Stimulated activated memory B cell treated with anti-CD40 and anti-IgM and Interleukin-4, amounts not matched to agents 10 μg/mL and 1 μg/mL and 100 μg/mL, for 72 hours (primary cell): ENCODE measurements at regions not wholly inside any gene's neighbourhood (a gene's known extent, or its start where the extent isn't known, plus 50 kb on each side); places are given as distances from the start of the nearest gene placed in this dataset.

Experiments
- ATAC-seq: fragments of 150-1000 bp; cut with Tn5 transposase; 2 replicates; pipeline ENCODE4 v1.10.0; 2021
- H3K27ac Mint-ChIP-seq: one replicate; pipeline ENCODE4 v1.8.0; 2022; ENCODE audit warnings: mild to moderate bottlenecking, mixed read lengths
- H3K27me3 Mint-ChIP-seq: one replicate; pipeline ENCODE4 v1.8.0; 2022; ENCODE audit warnings: mixed read lengths
- H3K36me3 Mint-ChIP-seq: one replicate; pipeline ENCODE4 v1.8.0; 2022; ENCODE audit warnings: mixed read lengths
- H3K4me1 Mint-ChIP-seq: one replicate; pipeline ENCODE4 v1.8.0; 2022; ENCODE audit warnings: mixed read lengths
- H3K4me3 Mint-ChIP-seq: one replicate; pipeline ENCODE4 v1.8.0; 2022; ENCODE audit warnings: mild to moderate bottlenecking, moderate library complexity, mixed read lengths
- H3K9me3 Mint-ChIP-seq: one replicate; pipeline ENCODE4 v1.8.0; 2022; ENCODE audit warnings: mixed read lengths

DNA sequence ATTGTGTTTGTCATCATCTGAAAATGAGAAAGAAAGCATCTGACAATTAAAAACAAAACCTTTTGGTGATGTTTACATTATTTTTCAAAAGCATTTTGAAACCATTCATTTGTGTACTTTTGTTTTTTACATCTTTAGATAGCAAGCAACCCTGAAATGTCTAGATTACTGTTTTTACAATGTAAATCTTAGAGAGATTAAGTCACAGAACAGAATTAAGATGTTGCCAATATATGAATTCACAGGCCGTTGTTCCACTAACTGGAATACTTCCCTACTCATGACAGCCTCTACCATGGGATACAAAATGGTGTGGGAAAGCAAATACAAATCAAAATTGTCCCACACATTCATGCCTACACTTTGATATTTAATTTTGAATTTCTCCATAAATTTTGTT is 480.0 kb upstream of the ZEB2 start:
- Mint-ChIP-seq H3K4me1 (no peaks in the 10 kb centered on the region), H3K27me3 (no peaks in the 10 kb centered on the region), H3K9me3 (no peaks in the 10 kb centered on the region), H3K36me3 (no peaks in the 10 kb centered on the region), H3K4me3 (no peak overlapping the region), H3K27ac (no peak overlapping the region)
- ATAC-seq, result no peak

DNA sequence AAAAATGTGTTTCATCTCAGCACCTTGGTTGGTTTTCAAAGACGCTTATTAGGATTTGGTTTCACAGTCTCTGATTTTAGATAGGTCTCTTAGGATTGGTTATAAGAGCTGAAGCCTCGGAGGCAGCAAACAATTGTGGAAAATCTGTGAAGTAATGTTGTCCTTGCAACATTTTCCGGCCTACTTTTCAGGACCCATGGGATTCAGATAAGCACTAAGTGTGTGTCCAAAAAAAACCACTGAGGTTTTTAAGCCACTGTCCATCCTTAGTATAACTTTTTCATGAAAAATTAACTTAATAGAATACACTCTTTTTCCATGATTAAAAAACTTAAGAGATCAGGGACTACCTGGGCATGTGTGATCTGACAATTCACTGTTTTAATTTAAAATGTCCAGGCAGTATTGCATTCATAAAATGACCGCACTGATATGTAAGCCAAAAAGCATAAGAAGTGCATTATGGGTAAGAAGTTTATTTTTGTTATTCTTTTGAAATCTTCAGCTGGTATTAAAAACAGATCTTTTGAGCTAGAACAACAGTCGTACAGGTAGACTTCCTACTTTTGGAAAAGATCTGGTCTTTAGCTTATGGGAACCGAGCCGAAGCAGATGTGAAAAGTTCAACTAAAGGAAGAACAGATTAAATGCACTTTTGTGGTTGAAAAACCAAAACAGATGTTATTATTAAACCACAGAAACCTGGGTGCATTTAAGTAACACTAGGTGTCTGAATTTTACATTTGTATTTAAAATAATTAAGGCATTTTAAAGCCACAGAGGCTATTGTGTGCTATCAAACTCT is 479.4 kb upstream of the ZEB2 start:
- no peaks in the 10 kb centered on the region for H3K9me3 Mint-ChIP-seq
- no peak overlapping the region for H3K4me3 Mint-ChIP-seq
- H3K4me1 Mint-ChIP-seq, result no peaks in the 10 kb centered on the region
- no peaks in the 10 kb centered on the region for H3K36me3 Mint-ChIP-seq
- ATAC-seq, result no peak
- H3K27ac Mint-ChIP-seq, result no peak overlapping the region
- no peaks in the 10 kb centered on the region for H3K27me3 Mint-ChIP-seq

- no peak overlapping the region for H3K27ac Mint-ChIP-seq
- no peak for ATAC-seq
- peaks cover under 1% of the 10 kb centered on the region for H3K27me3 Mint-ChIP-seq
- H3K36me3 Mint-ChIP-seq, result no peaks in the 10 kb centered on the region
- no peaks in the 10 kb centered on the region for H3K9me3 Mint-ChIP-seq
- H3K4me1 Mint-ChIP-seq, result no peaks in the 10 kb centered on the region
- no peak overlapping the region for H3K4me3 Mint-ChIP-seq
Measured at GRCh38 chr2:144998435-144998834, 478.5 kb upstream of the ZEB2 start.

GRCh38 chr2:144996225-144996795 is 476.4 kb upstream of the ZEB2 start:
- Mint-ChIP-seq H3K4me3 (no peak overlapping the region), H3K36me3 (no peaks in the 10 kb centered on the region), H3K27me3 (peaks cover 9% of the 10 kb centered on the region)

GRCh38 chr2:144995482-144995881 is 475.6 kb upstream of the ZEB2 start:
- H3K4me1 Mint-ChIP-seq, result no peaks in the 10 kb centered on the region
- H3K36me3 Mint-ChIP-seq, result no peaks in the 10 kb centered on the region
- no peaks in the 10 kb centered on the region for H3K9me3 Mint-ChIP-seq
- peaks cover 9% of the 10 kb centered on the region for H3K27me3 Mint-ChIP-seq
- H3K27ac Mint-ChIP-seq, result no peak overlapping the region
- H3K4me3 Mint-ChIP-seq, result no peak overlapping the region
- no peak for ATAC-seq

More at GRCh38 chr2:144996225-144996795, 476.4 kb upstream of the ZEB2 start:
- no peaks in the 10 kb centered on the region for H3K4me1 Mint-ChIP-seq
- no peak for ATAC-seq
- no peak overlapping the region for H3K27ac Mint-ChIP-seq
- H3K9me3 Mint-ChIP-seq, result no peaks in the 10 kb centered on the region

DNA sequence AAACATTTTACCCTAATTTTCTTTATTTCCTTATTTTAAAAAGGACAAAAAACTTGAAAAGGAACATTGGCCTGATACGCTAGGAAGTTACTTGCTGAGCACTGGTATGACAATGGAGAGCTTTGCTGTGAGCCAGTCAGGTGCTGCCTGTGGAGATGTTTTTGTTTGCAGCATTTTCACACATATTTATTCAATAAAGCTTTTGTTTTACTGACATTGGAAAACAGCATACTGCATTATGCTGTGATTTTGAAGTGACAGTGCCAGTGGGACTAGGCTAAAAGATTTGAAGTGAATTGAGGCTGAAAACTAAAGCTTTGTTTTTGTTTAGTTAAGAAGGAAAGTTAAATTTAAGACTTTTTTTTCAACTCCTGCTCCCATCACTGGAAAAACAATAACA is 470.7 kb upstream of the ZEB2 start:
- peaks cover 10% of the 10 kb centered on the region for H3K9me3 Mint-ChIP-seq
- H3K27ac Mint-ChIP-seq, result no peak overlapping the region

GRCh38 chr2:144989579-144990270 is 469.8 kb upstream of the ZEB2 start:
- ATAC-seq, result no peak
- Mint-ChIP-seq H3K4me3 (no peak overlapping the region), H3K36me3 (peaks cover 8% of the 10 kb centered on the region), H3K4me1 (no peaks in the 10 kb centered on the region), H3K27ac (no peak overlapping the region), H3K9me3 (peaks cover 10% of the 10 kb centered on the region), H3K27me3 (peaks cover 9% of the 10 kb centered on the region)

More for the DNA sequence above, 470.7 kb upstream of the ZEB2 start:
- H3K27me3 Mint-ChIP-seq, result peaks cover 9% of the 10 kb centered on the region
- H3K36me3 Mint-ChIP-seq, result peaks cover 8% of the 10 kb centered on the region
- no peaks in the 10 kb centered on the region for H3K4me1 Mint-ChIP-seq
- ATAC-seq, result no peak
- no peak overlapping the region for H3K4me3 Mint-ChIP-seq

DNA sequence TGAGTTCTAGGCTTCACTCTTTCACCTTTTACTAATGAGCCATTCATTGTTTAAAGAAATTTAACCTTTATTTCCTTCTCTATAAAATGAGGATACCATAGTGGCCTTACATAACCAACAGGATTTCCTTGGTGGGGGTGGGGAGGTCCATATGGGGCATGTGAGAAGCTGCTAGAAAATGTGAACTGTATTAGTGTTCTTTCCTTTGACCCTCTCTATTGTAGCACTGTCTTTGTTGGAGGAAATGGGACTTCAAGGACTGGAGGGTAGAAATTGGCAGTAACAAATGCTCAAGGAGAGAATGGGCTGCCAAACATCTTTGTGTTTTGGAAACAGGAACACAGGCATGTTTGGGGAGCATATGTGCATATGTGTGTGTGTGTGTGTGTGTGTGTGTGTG is 468.7 kb upstream of the ZEB2 start:
- peaks cover 9% of the 10 kb centered on the region for H3K27me3 Mint-ChIP-seq
- peaks cover 10% of the 10 kb centered on the region for H3K9me3 Mint-ChIP-seq
- peaks cover 8% of the 10 kb centered on the region for H3K36me3 Mint-ChIP-seq
- H3K27ac Mint-ChIP-seq, result no peak overlapping the region
- H3K4me3 Mint-ChIP-seq, result no peak overlapping the region
- no peak for ATAC-seq
- H3K4me1 Mint-ChIP-seq, result no peaks in the 10 kb centered on the region

GRCh38 chr2:144986691-144987090 is 466.8 kb upstream of the ZEB2 start:
- Mint-ChIP-seq H3K36me3 (peaks cover 8% of the 10 kb centered on the region), H3K9me3 (peaks cover 10% of the 10 kb centered on the region), H3K4me1 (no peaks in the 10 kb centered on the region), H3K4me3 (no peak overlapping the region), H3K27me3 (no peaks in the 10 kb centered on the region), H3K27ac (no peak overlapping the region)
- no peak for ATAC-seq

DNA sequence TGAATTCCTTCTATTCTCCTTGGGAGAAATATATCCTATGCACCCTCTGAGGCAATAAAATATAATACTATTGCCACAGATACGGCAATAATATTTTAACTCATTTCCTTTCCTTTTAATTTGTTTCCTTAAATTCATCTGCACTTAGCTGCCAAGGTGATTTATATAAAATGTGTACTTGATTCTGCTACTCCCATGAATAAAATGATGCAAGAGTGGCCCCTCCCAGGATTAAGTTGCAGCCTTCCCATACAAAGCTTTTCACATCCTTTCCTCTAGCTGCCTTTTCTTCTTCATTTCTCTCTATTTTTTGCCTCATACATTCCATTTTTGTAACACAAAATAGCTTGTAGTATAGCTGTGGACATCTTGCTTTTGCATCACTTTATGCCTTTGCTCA is 464.1 kb upstream of the ZEB2 start:
- Mint-ChIP-seq H3K4me1 (no peaks in the 10 kb centered on the region), H3K27ac (no peak overlapping the region), H3K9me3 (peaks cover 10% of the 10 kb centered on the region), H3K27me3 (no peaks in the 10 kb centered on the region), H3K36me3 (peaks cover 8% of the 10 kb centered on the region), H3K4me3 (no peak overlapping the region)
- ATAC-seq, result no peak

- Mint-ChIP-seq H3K27me3 (no peaks in the 10 kb centered on the region), H3K36me3 (peaks cover 8% of the 10 kb centered on the region), H3K4me3 (no peak overlapping the region), H3K4me1 (no peaks in the 10 kb centered on the region), H3K9me3 (peaks cover 10% of the 10 kb centered on the region), H3K27ac (no peak overlapping the region)
- ATAC-seq, result no peak
Measured at GRCh38 chr2:144983107-144983506, 463.2 kb upstream of the ZEB2 start.

GRCh38 chr2:144982481-144982880 is 462.6 kb upstream of the ZEB2 start:
- Mint-ChIP-seq H3K36me3 (peaks cover 8% of the 10 kb centered on the region), H3K4me3 (no peak overlapping the region), H3K27me3 (no peaks in the 10 kb centered on the region), H3K4me1 (no peaks in the 10 kb centered on the region), H3K9me3 (peaks cover 10% of the 10 kb centered on the region), H3K27ac (no peak overlapping the region)
- no peak for ATAC-seq

- H3K27ac Mint-ChIP-seq, result no peak overlapping the region
- H3K9me3 Mint-ChIP-seq, result peaks cover 4% of the 10 kb centered on the region
- H3K27me3 Mint-ChIP-seq, result no peaks in the 10 kb centered on the region
- no peaks in the 10 kb centered on the region for H3K4me1 Mint-ChIP-seq
- no peak overlapping the region for H3K4me3 Mint-ChIP-seq
- no peak for ATAC-seq
- no peaks in the 10 kb centered on the region for H3K36me3 Mint-ChIP-seq
Measured at GRCh38 chr2:144975881-144976280, 456.0 kb upstream of the ZEB2 start.

DNA sequence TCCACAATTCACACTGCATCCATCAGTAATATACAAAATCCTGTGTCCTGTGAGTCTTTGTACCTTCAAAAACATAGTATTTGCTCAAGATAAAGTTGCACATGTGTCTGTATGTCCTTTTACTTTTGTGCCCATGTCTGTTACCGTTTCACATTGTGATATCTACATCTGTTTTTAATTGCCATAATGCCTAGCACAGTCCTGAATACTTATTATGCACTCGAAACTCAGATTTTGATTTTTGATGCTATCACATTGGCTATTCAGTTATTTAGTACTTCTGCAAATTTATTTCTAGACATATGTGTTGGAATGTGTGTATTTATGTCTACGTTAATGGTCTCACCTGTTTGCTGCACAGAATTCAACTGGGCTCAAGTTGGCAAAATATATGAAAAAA is 452.8 kb upstream of the ZEB2 start:
- H3K9me3 Mint-ChIP-seq, result peaks cover 17% of the 10 kb centered on the region
- no peaks in the 10 kb centered on the region for H3K36me3 Mint-ChIP-seq
- no peaks in the 10 kb centered on the region for H3K27me3 Mint-ChIP-seq
- no peak overlapping the region for H3K4me3 Mint-ChIP-seq
- ATAC-seq, result no peak
- no peaks in the 10 kb centered on the region for H3K4me1 Mint-ChIP-seq
- no peak overlapping the region for H3K27ac Mint-ChIP-seq

DNA sequence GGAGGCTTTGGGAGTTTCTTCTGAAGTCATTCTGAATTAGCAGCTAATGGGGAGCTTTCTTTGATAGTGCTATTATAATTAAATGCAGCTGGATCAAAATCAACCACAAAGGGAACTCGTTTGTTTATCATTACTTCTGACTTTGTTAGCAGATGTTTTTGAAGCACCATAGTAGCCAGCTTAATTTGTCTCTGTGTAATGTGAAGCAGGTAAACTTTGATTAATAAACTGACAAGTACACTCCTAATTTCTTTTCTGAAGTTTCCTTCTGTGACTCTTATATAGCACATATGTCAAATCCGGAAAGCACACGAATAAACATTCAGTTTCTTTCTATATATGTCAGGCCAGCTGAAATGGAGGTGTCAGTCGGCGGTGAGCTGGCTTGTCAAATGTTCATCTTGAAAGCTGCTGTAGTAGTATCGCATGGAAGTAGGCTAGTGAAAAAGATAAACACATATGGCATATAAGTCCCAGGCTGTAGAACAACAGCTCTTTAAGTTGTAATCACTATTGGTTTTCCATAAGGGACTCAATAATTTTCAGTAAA is 451.9 kb upstream of the ZEB2 start:
- no peaks in the 10 kb centered on the region for H3K36me3 Mint-ChIP-seq
- no peaks in the 10 kb centered on the region for H3K27me3 Mint-ChIP-seq
- no peak overlapping the region for H3K4me3 Mint-ChIP-seq
- no peak overlapping the region for H3K27ac Mint-ChIP-seq
- H3K9me3 Mint-ChIP-seq, result peaks cover 17% of the 10 kb centered on the region
- ATAC-seq, result no peak
- no peaks in the 10 kb centered on the region for H3K4me1 Mint-ChIP-seq
